ENCODE measurements at regions not wholly inside any gene's neighbourhood (a gene's known extent, or its start where the extent isn't known, plus 50 kb on each side); places are given as distances from the start of the nearest gene placed in this dataset.

DNA sequence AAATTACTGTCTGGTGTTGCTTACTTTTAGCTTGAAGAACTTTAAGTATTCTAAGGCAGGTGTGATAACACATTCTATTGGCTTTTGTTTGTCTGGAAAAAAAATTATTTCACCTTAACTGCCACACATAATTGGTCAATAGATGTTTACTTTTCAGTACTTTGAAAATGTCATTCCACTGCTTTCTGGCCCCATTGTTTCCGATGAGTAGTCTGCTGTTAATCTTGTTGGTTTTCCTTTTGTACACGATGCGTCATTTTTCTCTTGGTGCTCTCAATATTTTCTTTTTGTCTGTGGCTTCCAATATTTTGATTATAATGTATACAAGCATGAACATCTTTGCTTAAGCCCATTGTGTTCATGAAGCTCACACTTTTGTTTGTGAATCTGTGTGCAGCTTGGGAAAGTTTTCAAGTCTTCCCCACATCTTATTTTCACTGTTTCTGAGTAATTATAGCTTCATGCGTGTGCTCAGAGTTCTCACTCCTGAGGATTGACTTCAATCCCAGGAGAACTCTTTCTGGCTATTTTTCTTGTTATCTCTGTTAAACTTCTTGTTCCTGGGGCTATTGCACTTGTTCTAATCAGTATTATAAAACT is 664.7 kb downstream of the IGSF11 start:
- TF ChIP-seq, protein P1, sequence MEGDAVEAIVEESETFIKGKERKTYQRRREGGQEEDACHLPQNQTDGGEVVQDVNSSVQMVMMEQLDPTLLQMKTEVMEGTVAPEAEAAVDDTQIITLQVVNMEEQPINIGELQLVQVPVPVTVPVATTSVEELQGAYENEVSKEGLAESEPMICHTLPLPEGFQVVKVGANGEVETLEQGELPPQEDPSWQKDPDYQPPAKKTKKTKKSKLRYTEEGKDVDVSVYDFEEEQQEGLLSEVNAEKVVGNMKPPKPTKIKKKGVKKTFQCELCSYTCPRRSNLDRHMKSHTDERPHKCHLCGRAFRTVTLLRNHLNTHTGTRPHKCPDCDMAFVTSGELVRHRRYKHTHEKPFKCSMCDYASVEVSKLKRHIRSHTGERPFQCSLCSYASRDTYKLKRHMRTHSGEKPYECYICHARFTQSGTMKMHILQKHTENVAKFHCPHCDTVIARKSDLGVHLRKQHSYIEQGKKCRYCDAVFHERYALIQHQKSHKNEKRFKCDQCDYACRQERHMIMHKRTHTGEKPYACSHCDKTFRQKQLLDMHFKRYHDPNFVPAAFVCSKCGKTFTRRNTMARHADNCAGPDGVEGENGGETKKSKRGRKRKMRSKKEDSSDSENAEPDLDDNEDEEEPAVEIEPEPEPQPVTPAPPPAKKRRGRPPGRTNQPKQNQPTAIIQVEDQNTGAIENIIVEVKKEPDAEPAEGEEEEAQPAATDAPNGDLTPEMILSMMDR (IDR thresholded peaks at IDR 0.05) = no peak
- no peak for TF ChIP-seq POLR2AphosphoS5 (IDR thresholded peaks at IDR 0.05)
